Osteocyte (in vitro differentiated cells): ENCODE measurements at regions not wholly inside any gene's neighbourhood (a gene's known extent, or its start where the extent isn't known, plus 50 kb on each side); places are given as distances from the start of the nearest gene placed in this dataset.

Experiments
- DNase-seq: peaks from one replicate; pipeline ENCODE4 v3.0.0; 2021; ENCODE audit warnings: mixed read lengths; ENCODE audit not compliant: unreplicated experiment; ENCODE audit errors: extremely low spot score
- H3K27ac Mint-ChIP-seq: one replicate; pipeline ENCODE4 v1.8.0; 2021; ENCODE audit warnings: mild to moderate bottlenecking, mixed read lengths; ENCODE audit not compliant: unreplicated experiment
- H3K27me3 Mint-ChIP-seq: one replicate; pipeline ENCODE4 v1.8.0; 2021; ENCODE audit warnings: mixed read lengths; ENCODE audit not compliant: unreplicated experiment
- H3K36me3 Mint-ChIP-seq: one replicate; pipeline ENCODE4 v1.8.0; 2021; ENCODE audit warnings: mixed read lengths; ENCODE audit not compliant: unreplicated experiment
- H3K4me1 Mint-ChIP-seq: one replicate; pipeline ENCODE4 v1.8.0; 2021; ENCODE audit warnings: mixed read lengths; ENCODE audit not compliant: unreplicated experiment
- H3K4me3 Mint-ChIP-seq: one replicate; pipeline ENCODE4 v1.8.0; 2021; ENCODE audit warnings: mild to moderate bottlenecking, moderate library complexity, mixed read lengths; ENCODE audit not compliant: unreplicated experiment
- H3K9me3 Mint-ChIP-seq: one replicate; pipeline ENCODE4 v1.8.0; 2021; ENCODE audit warnings: mixed read lengths; ENCODE audit not compliant: unreplicated experiment
- CTCF ChIP-seq: fragments of 200-600 bp; sonication (generic); IDR thresholded peaks from 2 replicates; pipeline ENCODE4 v1.5.0; 2021; ENCODE audit warnings: antibody characterized with exemption, mild to moderate bottlenecking, moderate library complexity

- Mint-ChIP-seq H3K27me3 (peaks cover 6% of the 10 kb centered on the region), H3K27ac (no peak overlapping the region), H3K4me3 (no peak overlapping the region), H3K9me3 (peaks cover 5% of the 10 kb centered on the region), H3K36me3 (peaks cover 4% of the 10 kb centered on the region), H3K4me1 (peaks cover 18% of the 10 kb centered on the region)
- no peak for DNase-seq
- no peak for TF ChIP-seq CTCF
These were observed 61.7 kb upstream of the ARHGAP18 start for GRCh38 chr6:129771678-129772077.

- H3K4me3 Mint-ChIP-seq: peak overlapping the region; percentile 80
- H3K27me3 Mint-ChIP-seq: peaks cover 9% of the 10 kb centered on the region
- TF ChIP-seq CTCF: no peak
- DNase-seq: no peak
- peaks cover 5% of the 10 kb centered on the region for H3K9me3 Mint-ChIP-seq
- no peak overlapping the region for H3K27ac Mint-ChIP-seq
- H3K4me1 Mint-ChIP-seq: peaks cover 18% of the 10 kb centered on the region
- peaks cover 4% of the 10 kb centered on the region for H3K36me3 Mint-ChIP-seq
These were observed 58.0 kb upstream of the ARHGAP18 start for GRCh38 chr6:129767776-129768485.

GRCh38 chr6:129766959-129767728 lies 57.2 kb upstream of the ARHGAP18 start:
- Mint-ChIP-seq H3K27ac (peak overlapping the region; percentile 58), H3K9me3 (peaks cover 3% of the 10 kb centered on the region), H3K4me3 (peak overlapping the region; percentile 80), H3K27me3 (peaks cover 8% of the 10 kb centered on the region), H3K4me1 (peaks cover 18% of the 10 kb centered on the region), H3K36me3 (peaks cover 1% of the 10 kb centered on the region)
- peak; percentile 87 for DNase-seq
- no peak for TF ChIP-seq CTCF

GRCh38 chr6:129764761-129765407 lies 54.9 kb upstream of the ARHGAP18 start:
- Mint-ChIP-seq H3K4me1 (peaks cover 21% of the 10 kb centered on the region), H3K4me3 (no peak overlapping the region), H3K27me3 (peaks cover 3% of the 10 kb centered on the region), H3K36me3 (no peaks in the 10 kb centered on the region), H3K27ac (no peak overlapping the region), H3K9me3 (no peaks in the 10 kb centered on the region)
- DNase-seq: no peak
- TF ChIP-seq CTCF: no peak
